ENCODE measurements at regions not wholly inside any gene's neighbourhood (a gene's known extent, or its start where the extent isn't known, plus 50 kb on each side); places are given as distances from the start of the nearest gene placed in this dataset.

GRCh38 chr18:43393174-43393573 is 115.9 kb upstream of the SYT4 start:
- TF ChIP-seq, protein P1, sequence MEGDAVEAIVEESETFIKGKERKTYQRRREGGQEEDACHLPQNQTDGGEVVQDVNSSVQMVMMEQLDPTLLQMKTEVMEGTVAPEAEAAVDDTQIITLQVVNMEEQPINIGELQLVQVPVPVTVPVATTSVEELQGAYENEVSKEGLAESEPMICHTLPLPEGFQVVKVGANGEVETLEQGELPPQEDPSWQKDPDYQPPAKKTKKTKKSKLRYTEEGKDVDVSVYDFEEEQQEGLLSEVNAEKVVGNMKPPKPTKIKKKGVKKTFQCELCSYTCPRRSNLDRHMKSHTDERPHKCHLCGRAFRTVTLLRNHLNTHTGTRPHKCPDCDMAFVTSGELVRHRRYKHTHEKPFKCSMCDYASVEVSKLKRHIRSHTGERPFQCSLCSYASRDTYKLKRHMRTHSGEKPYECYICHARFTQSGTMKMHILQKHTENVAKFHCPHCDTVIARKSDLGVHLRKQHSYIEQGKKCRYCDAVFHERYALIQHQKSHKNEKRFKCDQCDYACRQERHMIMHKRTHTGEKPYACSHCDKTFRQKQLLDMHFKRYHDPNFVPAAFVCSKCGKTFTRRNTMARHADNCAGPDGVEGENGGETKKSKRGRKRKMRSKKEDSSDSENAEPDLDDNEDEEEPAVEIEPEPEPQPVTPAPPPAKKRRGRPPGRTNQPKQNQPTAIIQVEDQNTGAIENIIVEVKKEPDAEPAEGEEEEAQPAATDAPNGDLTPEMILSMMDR (IDR thresholded peaks at IDR 0.05; ENCODE audit: insufficient read depth, low read depth, low read length), result no peak
- no peak for TF ChIP-seq EZH2 (IDR thresholded peaks at IDR 0.05; ENCODE audit: insufficient read depth, low read length)
